Ishikawa (cell line): ENCODE measurements at regions not wholly inside any gene's neighbourhood (a gene's known extent, or its start where the extent isn't known, plus 50 kb on each side); places are given as distances from the start of the nearest gene placed in this dataset.

Experiments used
- CEBPB ChIP-seq: IDR thresholded peaks from 2 replicates; pipeline ENCODE4 v1.6.1; 2012
- CREB1 ChIP-seq: IDR thresholded peaks from 2 replicates; pipeline ENCODE4 v1.6.1; 2012; ENCODE audit warnings: low read depth
- EGR1 ChIP-seq: IDR thresholded peaks from 2 replicates; pipeline ENCODE4 v1.6.1; 2012
- EP300 ChIP-seq: IDR thresholded peaks from 2 replicates; pipeline ENCODE4 v1.6.1; 2012; ENCODE audit warnings: borderline replicate concordance
- FOXM1 ChIP-seq: IDR thresholded peaks from 2 replicates; pipeline ENCODE4 v1.6.1; 2012; ENCODE audit warnings: low read depth, borderline replicate concordance
- MAX ChIP-seq: IDR thresholded peaks from 2 replicates; pipeline ENCODE4 v1.6.1; 2012
- NFIC ChIP-seq: IDR thresholded peaks from 2 replicates; pipeline ENCODE4 v1.6.1; 2012
- RAD21 ChIP-seq: IDR thresholded peaks from 2 replicates; pipeline ENCODE4 v1.6.1; 2012; ENCODE audit warnings: low read depth
- REST ChIP-seq: IDR thresholded peaks from 2 replicates; pipeline ENCODE4 v1.6.1; 2012; ENCODE audit warnings: low read depth, mild to moderate bottlenecking
- TAF1 ChIP-seq: IDR thresholded peaks from 2 replicates; pipeline ENCODE4 v1.6.1; 2012; ENCODE audit warnings: low read depth, mild to moderate bottlenecking
- TCF12 ChIP-seq: IDR thresholded peaks from 2 replicates; pipeline ENCODE4 v1.6.1; 2012; ENCODE audit warnings: low read depth
- TEAD4 ChIP-seq: IDR thresholded peaks from 2 replicates; pipeline ENCODE4 v1.6.1; 2012
- USF1 ChIP-seq: IDR thresholded peaks from 2 replicates; pipeline ENCODE4 v1.6.1; 2012
- YY1 ChIP-seq: IDR thresholded peaks from 2 replicates; pipeline ENCODE4 v1.6.1; 2012; ENCODE audit warnings: low read depth
- ZBTB7A ChIP-seq: IDR thresholded peaks from 2 replicates; pipeline ENCODE4 v1.6.1; 2012; ENCODE audit warnings: low read depth

- no peak for TF ChIP-seq EP300
- no peak for TF ChIP-seq TCF12
- no peak for TF ChIP-seq REST
- TF ChIP-seq TEAD4: no peak
- TF ChIP-seq MAX: no peak
- no peak for TF ChIP-seq EGR1
- TF ChIP-seq CREB1: no peak
- TF ChIP-seq RAD21: no peak
- TF ChIP-seq USF1: no peak
- no peak for TF ChIP-seq FOXM1
- no peak for TF ChIP-seq YY1
- TF ChIP-seq NFIC: no peak
- TF ChIP-seq ZBTB7A: no peak
- no peak for TF ChIP-seq TAF1
- TF ChIP-seq CEBPB: no peak
These were observed 1607.8 kb upstream of the PIK3C3 start for GRCh38 chr18:40347261-40347660.

- TF ChIP-seq EGR1 (no peak), EP300 (no peak), MAX (no peak), FOXM1 (no peak), YY1 (no peak), NFIC (no peak), TCF12 (no peak), CREB1 (no peak), ZBTB7A (no peak), TAF1 (no peak), RAD21 (no peak), USF1 (no peak), REST (no peak), CEBPB (no peak), TEAD4 (no peak)
These were observed 1608.9 kb upstream of the PIK3C3 start for GRCh38 chr18:40346146-40346545.

GRCh38 chr18:40341701-40342100 lies 1613.3 kb upstream of the PIK3C3 start:
- TF ChIP-seq YY1 (no peak), TAF1 (no peak), RAD21 (no peak), TCF12 (no peak), FOXM1 (no peak), EP300 (no peak), EGR1 (no peak), MAX (no peak)

GRCh38 chr18:40338284-40338683 lies 1616.8 kb upstream of the PIK3C3 start:
- TF ChIP-seq TCF12: no peak

GRCh38 chr18:40326985-40327384 lies 1628.0 kb upstream of the PIK3C3 start:
- TF ChIP-seq CEBPB (no peak), FOXM1 (no peak), CREB1 (no peak), REST (no peak), NFIC (no peak), TCF12 (no peak), RAD21 (no peak), USF1 (no peak), EGR1 (no peak)
